Activated CD4-positive, alpha-beta T cell treated with anti-CD3 and anti-CD28 coated beads, Interleukin-2, amount 50 U/mL, for 48 hours (primary cell): ENCODE measurements at regions not wholly inside any gene's neighbourhood (a gene's known extent, or its start where the extent isn't known, plus 50 kb on each side); places are given as distances from the start of the nearest gene placed in this dataset.

ENCODE experiments used
- DNase-seq, 2 experiments: peaks; one replicate each; pipeline ENCODE4 v3.0.0-alpha.2; 2020

GRCh38 chr13:40178130-40178529 lies 488.3 kb downstream of the FOXO1 start:
- no peak for DNase-seq

GRCh38 chr13:40179445-40180281 lies 486.8 kb downstream of the FOXO1 start:
- DNase-seq, result no peak

GRCh38 chr13:40180776-40181175 lies 485.7 kb downstream of the FOXO1 start:
- no peak for DNase-seq

- no peak for DNase-seq
Measured at GRCh38 chr13:40181203-40181845, 485.1 kb downstream of the FOXO1 start.

GRCh38 chr13:40182591-40182990 lies 483.9 kb downstream of the FOXO1 start:
- DNase-seq, result no peak

- no peak for DNase-seq
Measured at GRCh38 chr13:40185414-40185813, 481.0 kb downstream of the FOXO1 start.

GRCh38 chr13:40186041-40186440 lies 480.4 kb downstream of the FOXO1 start:
- no peak for DNase-seq

GRCh38 chr13:40186626-40187323 lies 479.7 kb downstream of the FOXO1 start:
- DNase-seq, result peak in 1 of 2 experiments; percentile 22

GRCh38 chr13:40187324-40187795 lies 479.1 kb downstream of the FOXO1 start:
- peak; percentile 37 to 60 for DNase-seq

- DNase-seq, result peak; percentile 49 to 52
Measured at GRCh38 chr13:40187841-40188591, 478.4 kb downstream of the FOXO1 start.

GRCh38 chr13:40189426-40189825 lies 477.0 kb downstream of the FOXO1 start:
- DNase-seq, result peak in 1 of 2 experiments; percentile 24

- DNase-seq, result peak; percentile 21 to 22
Measured at GRCh38 chr13:40189898-40190630, 476.4 kb downstream of the FOXO1 start.

- peak; percentile 63 to 73 for DNase-seq
Measured at GRCh38 chr13:40190641-40191100, 475.8 kb downstream of the FOXO1 start.

- no peak for DNase-seq
Measured at GRCh38 chr13:40191186-40191980, 475.1 kb downstream of the FOXO1 start.

- no peak for DNase-seq
Measured at GRCh38 chr13:40192452-40192851, 474.0 kb downstream of the FOXO1 start.

GRCh38 chr13:40192858-40193257 lies 473.6 kb downstream of the FOXO1 start:
- no peak for DNase-seq

- DNase-seq, result no peak
Measured at GRCh38 chr13:40193286-40194223, 472.9 kb downstream of the FOXO1 start.

GRCh38 chr13:40194224-40194806 lies 472.1 kb downstream of the FOXO1 start:
- no peak for DNase-seq

- DNase-seq, result no peak
Measured at GRCh38 chr13:40197049-40197448, 469.4 kb downstream of the FOXO1 start.
